GM18499 (cell line): ENCODE measurements at regions not wholly inside any gene's neighbourhood (a gene's known extent, or its start where the extent isn't known, plus 50 kb on each side); places are given as distances from the start of the nearest gene placed in this dataset.
A peak's percentile ranks its signal among the peaks of the same experiment; 100 is the strongest.
"Not testable (repeated sequence)": the region's sequence is repeated elsewhere in the genome, so short reads cannot be mapped to it uniquely, and the experiment has no call there.

ENCODE experiments used
- ATAC-seq: cut with Tn5 transposase; IDR thresholded peaks from one replicate; pipeline ENCODE4 v1.9.1; 2021; ENCODE audit warnings: moderate number of reproducible peaks; ENCODE audit not compliant: insufficient read depth, unreplicated experiment

GRCh38 chr9:89690334-89690912 is 85.6 kb downstream of the GADD45G start:
- peak; percentile 93 for ATAC-seq

DNA sequence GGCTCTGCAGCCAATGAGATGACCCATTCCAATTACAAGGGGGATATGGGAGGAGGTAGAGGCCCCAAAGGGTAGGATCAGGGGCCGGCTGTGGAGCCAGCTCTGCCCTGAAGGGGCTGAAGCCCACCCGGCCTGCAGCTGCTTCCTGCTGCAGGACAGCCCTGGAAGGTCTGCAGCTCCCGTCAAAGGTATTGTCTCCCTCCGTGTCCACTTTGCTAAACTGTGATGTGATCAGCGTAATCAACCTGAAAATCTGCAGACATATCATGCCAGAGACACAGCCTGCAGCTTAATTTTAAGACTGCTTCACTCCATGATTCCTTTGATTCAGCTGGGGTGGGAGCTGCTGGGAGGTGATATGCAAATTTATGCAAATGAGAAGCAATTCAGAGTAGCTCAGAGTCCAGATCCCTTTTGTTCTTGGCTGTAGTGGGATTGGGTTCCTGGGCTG is 90.7 kb downstream of the GADD45G start:
- ATAC-seq, result no peak

DNA sequence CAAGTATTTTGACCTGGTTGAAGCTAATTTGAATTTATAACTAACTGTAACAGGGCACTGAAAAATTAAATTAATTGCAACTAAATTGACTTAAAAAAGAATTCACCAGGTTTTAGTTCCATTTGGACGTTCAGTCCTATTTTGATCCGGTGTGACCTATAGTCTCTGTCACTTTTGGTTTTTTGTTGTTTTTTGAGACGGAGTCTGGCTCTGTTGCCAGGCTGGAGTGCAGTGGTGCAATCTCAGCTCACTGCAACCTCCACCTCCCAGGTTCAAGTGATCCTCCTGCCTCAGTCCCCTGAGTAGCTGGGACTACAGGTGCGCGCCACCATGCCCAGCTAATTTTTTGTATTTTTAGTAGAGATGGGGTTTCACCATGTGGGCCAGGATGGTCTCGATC is 91.2 kb downstream of the GADD45G start:
- ATAC-seq, result not testable (repeated sequence)

- no peak for ATAC-seq
Measured at GRCh38 chr9:89696780-89697179, 92.0 kb downstream of the GADD45G start.

- no peak for ATAC-seq
Measured at GRCh38 chr9:89697553-89697952, 92.7 kb downstream of the GADD45G start.

DNA sequence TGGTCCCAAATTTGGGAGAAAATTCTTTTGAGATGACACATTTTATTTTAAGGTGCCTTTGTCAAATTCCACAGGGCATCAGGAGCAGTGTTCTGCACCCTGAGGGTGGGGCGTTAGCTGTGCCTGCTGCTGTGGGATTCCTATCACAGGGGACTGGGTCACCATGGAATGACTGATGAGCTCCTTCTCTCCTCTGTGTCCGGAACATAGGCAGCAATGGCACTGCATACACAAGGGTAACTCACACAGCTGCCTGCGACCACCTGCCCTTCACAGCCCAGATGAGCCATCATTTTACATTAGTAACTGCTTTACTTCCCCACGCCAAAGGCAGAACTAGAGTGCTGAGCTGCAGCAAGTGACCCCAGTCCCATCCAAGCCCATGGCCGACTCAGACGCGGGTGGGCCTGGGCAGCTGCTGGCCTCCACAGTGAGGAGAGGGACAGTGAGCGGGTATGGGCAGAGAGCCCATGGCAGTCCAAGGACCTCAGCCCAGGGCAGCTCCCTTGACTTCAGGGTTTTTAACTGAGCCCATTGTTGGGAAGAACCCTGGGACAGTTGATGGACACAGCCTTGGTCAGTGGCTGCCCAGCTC is 93.7 kb downstream of the GADD45G start:
- no peak for ATAC-seq

DNA sequence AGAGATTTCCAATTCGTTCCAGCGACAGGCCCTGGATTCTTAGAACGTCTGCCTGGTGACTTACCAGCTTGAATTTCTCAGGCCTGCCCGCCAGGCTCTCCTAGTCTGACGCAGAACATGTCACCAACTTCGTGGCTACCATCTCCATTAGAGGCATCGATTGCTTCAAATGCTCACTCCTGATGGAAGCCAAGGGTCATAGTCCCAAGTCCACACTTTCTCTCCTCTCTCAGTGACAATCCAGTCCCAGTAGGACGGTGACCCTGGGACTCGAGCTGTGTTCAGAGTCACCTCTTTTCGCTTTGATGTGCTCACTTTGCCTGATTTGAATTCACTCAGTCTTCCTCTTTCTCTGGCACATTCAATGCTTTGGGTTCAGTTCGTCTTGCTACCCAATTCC is 94.8 kb downstream of the GADD45G start:
- ATAC-seq, result no peak

GRCh38 chr9:89701221-89701798 is 96.5 kb downstream of the GADD45G start:
- ATAC-seq, result peak; percentile 53

- no peak for ATAC-seq
Measured at GRCh38 chr9:89702401-89702800, 97.6 kb downstream of the GADD45G start.

GRCh38 chr9:89705651-89706050 is 100.8 kb downstream of the GADD45G start:
- no peak for ATAC-seq

GRCh38 chr9:89706086-89706485 is 101.3 kb downstream of the GADD45G start:
- no peak for ATAC-seq

DNA sequence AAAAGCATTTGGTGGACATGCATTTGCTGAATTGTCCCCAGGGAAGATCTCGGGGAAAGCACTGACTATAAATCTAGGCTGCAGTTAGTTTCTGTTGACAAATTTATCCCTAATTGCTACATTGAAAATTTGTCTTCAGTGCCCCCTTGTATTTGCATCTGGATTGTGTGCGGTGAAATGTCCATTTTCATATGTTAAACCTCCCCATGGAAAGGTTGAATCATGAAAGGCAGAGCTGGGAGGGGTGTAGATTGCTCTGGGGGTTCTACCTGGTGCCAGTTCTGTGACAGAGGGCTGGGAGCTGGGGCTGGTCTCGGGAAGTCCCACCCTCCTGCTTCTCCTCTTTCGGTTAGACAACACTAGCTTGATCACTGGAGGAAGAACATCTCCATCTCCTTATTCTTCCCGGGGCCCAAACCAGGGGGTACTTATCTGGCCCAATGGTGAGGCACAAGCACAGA is 101.9 kb downstream of the GADD45G start:
- ATAC-seq, result no peak

- no peak for ATAC-seq
Measured at GRCh38 chr9:89710697-89711096, 105.9 kb downstream of the GADD45G start.

GRCh38 chr9:89711866-89712265 is 107.1 kb downstream of the GADD45G start:
- no peak for ATAC-seq

DNA sequence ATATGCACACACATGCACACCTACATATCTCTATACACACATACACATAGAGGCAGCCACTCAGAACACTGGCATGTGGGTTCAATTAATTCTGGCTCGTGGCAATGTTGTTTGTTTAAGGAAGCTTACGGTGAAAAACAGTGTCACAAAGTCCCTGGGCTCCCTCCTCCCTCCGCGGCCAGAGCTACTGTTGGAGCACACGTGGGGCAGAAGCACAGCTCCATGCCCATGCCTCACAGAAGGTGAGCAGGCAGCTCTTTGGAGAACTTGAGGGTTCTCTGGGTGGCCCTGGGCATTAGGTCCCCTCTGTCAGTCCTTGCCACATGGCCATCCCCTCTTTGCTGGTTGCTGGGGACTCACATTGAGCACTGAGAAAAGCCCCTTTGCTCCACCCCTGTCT is 107.5 kb downstream of the GADD45G start:
- no peak for ATAC-seq

- ATAC-seq, result no peak
Measured at GRCh38 chr9:89714321-89714720, 109.5 kb downstream of the GADD45G start.

DNA sequence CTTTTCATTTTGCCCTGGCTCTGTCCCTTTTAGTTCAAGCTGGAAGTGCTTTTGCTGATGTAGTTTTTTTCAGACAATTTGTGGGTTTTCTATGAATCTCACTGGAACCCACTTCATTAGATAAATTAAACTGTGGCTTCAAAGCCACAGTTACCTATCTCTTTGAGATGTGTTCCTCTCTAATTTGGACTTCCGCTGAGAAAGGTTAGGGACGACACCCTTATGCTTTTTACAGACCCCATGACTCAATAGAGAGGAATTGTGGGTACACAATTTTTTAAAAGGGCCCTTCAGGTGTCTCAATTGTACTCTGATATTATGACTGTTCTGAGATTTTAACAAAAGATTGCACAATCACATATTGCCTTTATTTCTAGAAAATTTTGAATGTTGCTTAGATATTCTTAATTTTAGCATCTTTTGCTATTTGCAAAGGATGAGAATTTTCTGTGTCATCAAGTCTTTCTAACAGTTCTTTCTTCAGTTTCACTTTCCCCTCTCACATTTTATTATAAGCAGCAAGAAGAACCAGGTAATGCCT is 110.6 kb downstream of the GADD45G start:
- ATAC-seq, result no peak

DNA sequence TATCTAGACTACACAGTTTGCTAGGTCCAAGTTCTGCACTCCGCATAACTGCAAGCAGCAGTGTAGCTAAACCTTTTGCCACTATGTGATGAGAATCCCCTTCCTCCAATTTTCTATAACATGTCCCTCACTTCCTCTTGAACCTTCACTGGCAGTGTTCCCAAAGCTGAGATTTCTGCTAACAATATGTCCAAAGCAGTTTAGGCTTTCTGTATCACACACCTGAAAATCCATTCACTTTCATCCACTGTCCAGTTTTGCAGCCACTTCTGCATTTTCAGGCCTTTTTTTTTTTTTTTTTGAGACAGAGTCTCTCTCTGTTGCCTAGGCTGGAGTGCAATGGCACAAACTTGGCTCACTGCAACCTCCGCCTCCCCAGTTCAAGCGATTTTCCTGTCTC is 111.1 kb downstream of the GADD45G start:
- no peak for ATAC-seq

DNA sequence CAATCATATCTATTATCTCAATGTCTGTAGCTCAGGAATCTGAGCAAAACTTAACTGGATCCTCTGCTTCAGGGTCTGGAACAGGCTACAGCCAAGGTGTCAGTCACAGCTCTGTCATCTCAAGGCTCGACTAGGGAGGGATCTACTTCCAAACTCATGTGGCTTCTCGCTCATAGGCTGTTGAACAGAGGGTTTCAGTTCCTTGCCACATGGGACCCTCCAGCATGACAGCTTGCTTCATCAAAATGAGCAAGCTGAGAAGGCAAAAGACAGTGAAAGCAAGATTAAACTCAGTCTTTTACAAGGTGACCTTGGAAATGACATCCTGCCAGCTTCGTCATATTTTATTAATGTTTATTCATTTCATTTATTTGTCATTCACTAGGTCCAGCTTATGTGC is 111.7 kb downstream of the GADD45G start:
- no peak for ATAC-seq

DNA sequence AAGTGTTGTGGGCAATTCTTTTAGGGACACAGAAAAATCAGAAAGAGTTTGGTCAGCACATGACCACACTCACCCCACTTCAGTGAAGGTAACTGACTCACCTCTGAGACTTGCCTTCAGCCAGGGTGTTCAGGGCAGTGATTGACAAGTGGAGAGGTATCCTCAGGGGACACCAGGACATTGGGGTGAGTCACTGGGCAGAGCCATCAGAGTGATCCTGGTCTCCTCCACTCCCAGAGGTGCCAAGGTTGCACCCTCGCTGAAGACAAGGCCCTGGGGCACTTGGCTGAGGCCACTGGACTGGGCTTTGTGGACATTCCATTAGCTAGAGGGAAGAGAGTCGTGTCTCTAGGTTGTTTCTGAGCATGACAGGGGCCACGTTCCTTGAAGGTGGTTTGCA is 113.4 kb downstream of the GADD45G start:
- no peak for ATAC-seq

DNA sequence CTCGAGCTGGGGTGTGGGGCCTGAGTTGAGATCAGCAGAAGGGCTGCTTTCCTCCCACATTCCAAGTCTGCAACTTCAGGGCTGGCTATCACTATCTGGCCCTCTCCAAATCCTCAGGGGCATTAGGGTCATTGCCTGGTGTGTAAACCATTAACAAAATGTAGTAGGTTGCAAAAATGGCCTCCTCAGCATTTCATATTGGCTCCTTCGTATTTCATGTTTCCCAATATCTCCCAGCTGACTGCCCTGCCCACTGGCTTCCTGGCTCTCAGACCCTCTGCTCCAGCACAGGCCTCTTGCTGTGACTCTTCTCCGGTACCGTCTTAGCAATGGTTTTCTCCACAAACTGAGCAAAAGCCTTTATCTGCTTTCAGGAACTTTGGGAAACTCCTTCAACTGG is 113.8 kb downstream of the GADD45G start:
- no peak for ATAC-seq

- no peak for ATAC-seq
Measured at GRCh38 chr9:89719202-89719601, 114.4 kb downstream of the GADD45G start.
